ENCODE measurements at regions not wholly inside any gene's neighbourhood (a gene's known extent, or its start where the extent isn't known, plus 50 kb on each side); places are given as distances from the start of the nearest gene placed in this dataset.

DNA sequence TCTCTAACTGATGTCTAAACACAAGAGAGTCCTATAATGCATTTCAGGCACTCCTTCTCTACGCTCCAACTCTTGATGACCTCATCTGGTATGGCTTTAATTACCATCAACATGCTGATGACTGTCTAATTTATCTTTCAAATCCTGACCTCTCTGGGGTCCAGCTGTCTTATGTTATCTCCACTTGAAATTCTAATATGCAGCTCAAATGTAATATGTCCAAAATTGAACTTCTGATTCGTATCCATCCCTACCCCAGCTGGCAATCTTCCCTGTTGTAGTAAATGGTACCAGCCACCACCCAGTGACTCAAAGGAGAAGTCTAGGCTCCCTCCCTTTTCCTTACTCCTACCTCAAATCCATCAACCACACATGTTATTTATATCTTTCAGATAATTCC lies 288.0 kb upstream of the SLC10A2 start:
- Histone ChIP-seq H3K36me3 (no peaks in the 10 kb centered on the region), H3K27ac (no peak overlapping the region), H3K4me1 (no peaks in the 10 kb centered on the region), H3K27me3 (no peaks in the 10 kb centered on the region), H3K4me3 (no peak overlapping the region), H3K9me3 (no peaks in the 10 kb centered on the region)
- TF ChIP-seq CTCF (IDR thresholded peaks at IDR 0.05), result no peak
- no peak for DNase-seq (ENCODE audit: low spot score in 2 of 2)
- intact Hi-C loops (cut with DNase I), result no loop called here

DNA sequence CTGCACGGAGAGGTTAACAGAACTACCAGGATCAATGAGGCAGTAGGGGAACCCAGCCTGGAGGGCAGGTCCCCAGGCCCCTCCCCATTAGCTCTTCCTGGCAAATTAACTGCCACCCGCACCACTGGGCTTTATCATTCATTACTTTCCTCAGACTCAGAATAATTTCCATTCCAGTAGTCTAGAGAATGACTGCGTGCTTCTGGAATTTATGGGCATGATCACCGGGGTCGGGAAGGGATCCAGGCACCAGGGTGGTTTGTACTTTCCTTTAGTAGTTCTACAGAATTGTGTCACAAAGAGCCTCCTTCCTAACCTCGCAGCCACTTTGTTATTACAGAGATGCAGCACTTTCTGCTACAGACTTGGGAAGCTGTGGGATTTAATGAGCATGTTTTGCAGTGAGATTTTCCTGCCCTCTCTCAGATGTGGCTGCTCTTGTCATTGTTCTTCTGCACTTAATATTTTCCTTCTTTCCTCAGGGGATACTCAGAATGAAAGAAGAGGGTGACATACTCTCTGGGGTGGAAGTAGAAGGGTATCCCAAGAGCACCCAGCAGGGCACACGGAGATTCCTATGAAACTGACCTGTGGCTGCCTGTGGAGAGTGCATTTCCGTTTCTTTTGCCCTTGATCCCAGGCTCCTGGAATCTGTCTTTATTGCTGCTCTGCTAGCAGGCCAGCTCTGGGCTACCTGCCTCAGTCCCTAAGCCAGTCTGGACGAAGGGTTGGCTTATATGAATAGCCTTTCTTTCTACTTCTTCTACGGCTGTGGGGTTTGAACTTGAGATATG lies 285.0 kb upstream of the SLC10A2 start:
- no peak for DNase-seq (ENCODE audit: low spot score in 2 of 2)
- Histone ChIP-seq H3K4me1 (no peaks in the 10 kb centered on the region), H3K27ac (no peak overlapping the region), H3K9me3 (no peaks in the 10 kb centered on the region), H3K4me3 (no peak overlapping the region), H3K36me3 (no peaks in the 10 kb centered on the region), H3K27me3 (no peaks in the 10 kb centered on the region)
- no peak for TF ChIP-seq CTCF (IDR thresholded peaks at IDR 0.05)
- intact Hi-C loops (cut with DNase I), result no loop called here

- H3K9me3 ChIP-seq, result no peaks in the 10 kb centered on the region
- intact Hi-C loops (cut with DNase I), result no loop called here
- H3K27ac ChIP-seq, result no peak overlapping the region
- DNase-seq (ENCODE audit: low spot score in 2 of 2), result no peak
- no peak for TF ChIP-seq CTCF (IDR thresholded peaks at IDR 0.05)
- H3K36me3 ChIP-seq, result no peaks in the 10 kb centered on the region
- no peak overlapping the region for H3K4me3 ChIP-seq
- H3K4me1 ChIP-seq, result no peaks in the 10 kb centered on the region
- no peaks in the 10 kb centered on the region for H3K27me3 ChIP-seq
Measured at GRCh38 chr13:103350147-103350546, 283.9 kb upstream of the SLC10A2 start.

DNA sequence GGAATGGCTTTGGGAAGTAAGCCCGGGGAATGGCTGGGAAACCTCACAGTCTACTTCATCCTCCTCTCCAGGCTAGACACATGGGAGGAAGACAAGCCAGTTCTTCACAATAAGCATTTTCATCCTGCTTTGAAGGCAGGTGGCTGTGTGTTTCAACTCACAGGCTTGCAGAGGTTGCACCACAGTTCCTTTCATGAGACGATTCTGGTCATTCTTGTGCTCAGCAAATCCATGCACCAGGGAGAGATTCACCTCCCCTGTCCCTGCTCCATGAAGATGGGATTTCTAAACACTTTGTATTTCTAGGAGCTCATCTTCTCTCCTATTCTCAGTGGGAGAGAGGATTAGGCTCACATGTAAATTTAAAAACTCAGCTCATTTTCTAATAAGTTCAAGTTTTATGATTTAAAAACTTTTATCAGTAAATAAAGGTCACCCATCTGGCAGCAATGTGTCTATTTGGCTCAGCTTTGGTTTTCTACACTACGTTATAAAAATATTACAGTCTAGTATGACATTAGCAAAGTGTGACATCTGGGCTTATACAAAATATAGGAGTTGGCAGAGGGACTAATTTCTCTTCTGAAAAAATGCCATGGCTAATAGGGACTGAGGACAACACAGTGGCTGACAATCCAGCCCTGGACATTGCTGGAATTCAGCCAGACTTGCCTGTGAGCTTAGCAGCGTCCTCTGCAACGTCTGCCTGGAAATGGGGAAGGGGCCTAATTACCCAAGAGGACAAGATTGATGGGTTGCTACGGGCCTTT lies 283.2 kb upstream of the SLC10A2 start:
- intact Hi-C loops (cut with DNase I), result no loop called here
- no peak overlapping the region for H3K27ac ChIP-seq
- no peaks in the 10 kb centered on the region for H3K4me1 ChIP-seq
- H3K27me3 ChIP-seq, result no peaks in the 10 kb centered on the region
- H3K36me3 ChIP-seq, result no peaks in the 10 kb centered on the region
- no peaks in the 10 kb centered on the region for H3K9me3 ChIP-seq
- TF ChIP-seq CTCF (IDR thresholded peaks at IDR 0.05), result no peak
- no peak overlapping the region for H3K4me3 ChIP-seq
- DNase-seq (ENCODE audit: low spot score in 2 of 2), result no peak

GRCh38 chr13:103335241-103335640 lies 269.0 kb upstream of the SLC10A2 start:
- H3K4me1 ChIP-seq, result no peaks in the 10 kb centered on the region
- no peaks in the 10 kb centered on the region for H3K27me3 ChIP-seq
- intact Hi-C loops (cut with DNase I), result no loop called here
- TF ChIP-seq CTCF (IDR thresholded peaks at IDR 0.05), result no peak
- DNase-seq (ENCODE audit: low spot score in 2 of 2), result no peak
- no peak overlapping the region for H3K4me3 ChIP-seq
- no peak overlapping the region for H3K27ac ChIP-seq
- no peaks in the 10 kb centered on the region for H3K9me3 ChIP-seq
- H3K36me3 ChIP-seq, result no peaks in the 10 kb centered on the region

All from ascending aorta (tissue), 2 donors.